ENCODE measurements at regions not wholly inside any gene's neighbourhood (a gene's known extent, or its start where the extent isn't known, plus 50 kb on each side); places are given as distances from the start of the nearest gene placed in this dataset.

- no peak for ATAC-seq
- BruUV-seq (replicated peaks): no TSS peak
- CTCF ChIA-PET: no interaction called here
- TF ChIP-seq USF1 (IDR thresholded peaks at IDR 0.05; ENCODE audit: borderline replicate concordance, extremely low read length, insufficient read depth, low read depth, low read length): no peak
- no peak for TF ChIP-seq ZNF687 (IDR thresholded peaks at IDR 0.05)
- TF ChIP-seq MTA3 (IDR thresholded peaks at IDR 0.05; ENCODE audit: borderline replicate concordance, low read length): no peak
- no peak for TF ChIP-seq RELB (IDR thresholded peaks at IDR 0.05; ENCODE audit: low read depth)
- TF ChIP-seq STAT3 (IDR thresholded peaks at IDR 0.05; ENCODE audit: low read depth, low read length): no peak
- TF ChIP-seq EZH2 (IDR thresholded peaks at IDR 0.05; ENCODE audit: borderline replicate concordance, control insufficient read depth, low read depth, low read length): no peak
- TF ChIP-seq IRF3 (IDR thresholded peaks at IDR 0.05): no peak
- no peak for TF ChIP-seq E2F8 (IDR thresholded peaks at IDR 0.05; ENCODE audit: low read depth, partially characterized antibody)
- no peak for TF ChIP-seq RFX5 (IDR thresholded peaks at IDR 0.05; ENCODE audit: low read depth, low read length)
These were observed 63.4 kb downstream of the BARX1 start for GRCh38 chr9:93891549-93892310.

More at GRCh38 chr9:93891549-93892310, 63.4 kb downstream of the BARX1 start:
- 23% methylated on average over 4 of the region's 4 CpGs for WGBS (ENCODE audit: insufficient coverage, insufficient replicate concordance, low lambda C conversion rate, missing lambda C conversion rate)
- Histone ChIP-seq H3K9ac (ENCODE audit: control insufficient read depth, insufficient read depth, low read length) (no peak overlapping the region), H3K9me3 (replicated peaks; ENCODE audit: control insufficient read depth, insufficient read depth, low read length) (peaks cover 4% of the 10 kb centered on the region; the same call in 1 of the 3 replicates), H3K4me1 (ENCODE audit: control insufficient read depth, insufficient read depth, low read length) (no peaks in the 10 kb centered on the region), H3K79me2 (ENCODE audit: control insufficient read depth, insufficient read depth, low read length) (no peaks in the 10 kb centered on the region), H3K36me3 (ENCODE audit: control insufficient read depth in 2 of 2, insufficient read depth in 2 of 2, low read length in 1 of 2) (no peaks in the 10 kb centered on the region), H3K27ac (ENCODE audit: control insufficient read depth, insufficient read depth) (no peak overlapping the region), H2AFZ (ENCODE audit: control insufficient read depth, low read depth, low read length) (no peak overlapping the region), H4K20me1 (ENCODE audit: control insufficient read depth, insufficient read depth) (no peaks in the 10 kb centered on the region), H3K4me2 (ENCODE audit: control insufficient read depth, insufficient read depth) (no peak overlapping the region), H3K27me3 (replicated peaks in 1 of 2; ENCODE audit: control insufficient read depth in 2 of 2, insufficient read depth in 2 of 2, low read length in 1 of 2) (no peaks in the 10 kb centered on the region), H3K4me3 (no peak overlapping the region)
- in situ Hi-C loops (cut with MboI) (no loop called here), intact Hi-C loops (cut with micrococcal nuclease; ENCODE audit: unreplicated experiment) (no loop called here)
- FAIRE-seq (no peak), DNase-seq (ENCODE audit: low read depth, low spot score) (no peak)
- RAD21 ChIA-PET (ENCODE audit: unreplicated experiment): no interaction called here
- SMC1A ChIA-PET (ENCODE audit: uncharacterized antibody, unreplicated experiment): no interaction called here
- POLR2A ChIA-PET: no interaction called here
